ENCODE measurements at regions not wholly inside any gene's neighbourhood (a gene's known extent, or its start where the extent isn't known, plus 50 kb on each side); places are given as distances from the start of the nearest gene placed in this dataset.
A peak's percentile ranks its signal among the peaks of the same experiment; 100 is the strongest.
"Not testable (repeated sequence)": the region's sequence is repeated elsewhere in the genome, so short reads cannot be mapped to it uniquely, and the experiment has no call there.

GRCh38 chr2:20499387-20499786 is 52.5 kb downstream of the RHOB start:
- no peak for DNase-seq (ENCODE audit: low read depth)

DNA sequence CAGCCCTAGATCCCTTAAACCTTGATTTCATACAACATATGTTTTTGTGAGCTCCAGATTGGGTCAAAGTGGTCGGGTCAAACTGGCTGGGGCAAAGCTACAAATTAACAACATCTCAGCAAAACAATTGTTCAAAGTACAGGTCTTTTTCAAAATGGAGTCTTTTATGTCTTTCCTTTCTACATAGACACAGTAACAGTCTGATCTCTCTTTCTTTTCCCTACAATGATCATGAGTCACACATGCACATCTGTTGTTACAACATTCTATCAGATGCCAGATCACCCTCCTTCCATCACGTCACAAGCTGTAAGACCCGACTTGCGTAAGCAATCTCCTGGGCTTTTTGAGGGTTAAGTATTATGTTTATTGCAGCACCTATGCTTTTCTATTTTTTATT is 55.1 kb downstream of the RHOB start:
- DNase-seq (ENCODE audit: low read depth): peak; percentile 29

- not testable (repeated sequence) for DNase-seq (ENCODE audit: low read depth)
Measured at GRCh38 chr2:20502496-20502895, 55.6 kb downstream of the RHOB start.

- DNase-seq (ENCODE audit: low read depth): no peak
Measured at GRCh38 chr2:20504174-20504573, 57.3 kb downstream of the RHOB start.

DNA sequence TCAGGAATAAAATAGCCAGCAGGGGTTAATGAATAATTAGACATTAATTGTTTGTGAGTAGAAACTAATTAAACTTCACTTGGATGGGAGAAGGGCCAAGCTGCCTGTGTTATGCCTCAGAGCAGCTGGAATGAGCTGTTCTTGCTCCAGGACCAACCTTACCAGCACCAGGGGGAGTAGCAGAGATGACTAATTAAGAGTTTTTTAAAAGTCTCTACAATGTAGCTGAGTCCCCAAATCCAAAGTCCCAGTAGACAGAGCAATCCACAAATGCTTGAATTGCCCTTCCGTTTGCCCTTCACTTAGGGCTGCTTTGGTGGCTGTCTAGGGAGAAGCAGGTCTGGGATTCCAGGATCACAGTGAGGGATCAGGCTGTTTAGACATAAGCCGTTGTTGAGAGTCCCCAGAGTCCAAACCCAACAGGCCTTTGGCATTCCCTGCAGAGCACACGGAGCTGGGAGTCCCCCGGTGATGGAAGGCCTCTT is 59.4 kb downstream of the RHOB start:
- no peak for DNase-seq (ENCODE audit: low read depth)

DNA sequence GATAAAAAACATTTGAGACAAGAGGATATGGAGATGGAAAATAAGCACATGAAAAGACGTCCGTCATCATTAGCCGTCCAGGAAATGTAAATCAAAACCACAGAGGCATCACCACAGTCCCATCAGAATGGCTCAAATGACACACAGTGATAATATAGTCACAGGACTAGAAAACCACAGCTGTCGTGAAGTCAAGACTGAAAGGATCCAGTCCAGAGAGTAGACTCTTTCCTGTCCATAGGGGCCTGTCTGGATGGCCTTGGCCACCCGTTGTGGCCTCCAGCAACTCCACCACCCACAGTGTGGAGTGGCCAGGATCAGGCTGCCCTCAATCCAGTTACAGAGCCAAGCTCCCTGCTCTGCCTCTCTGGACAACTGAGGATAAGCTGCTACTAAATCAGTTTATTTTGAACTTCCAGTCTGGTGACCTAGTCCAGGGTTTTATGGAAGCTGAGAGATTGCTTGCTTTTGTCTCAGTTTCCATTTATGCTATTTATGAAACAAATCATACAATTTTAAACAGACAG is 60.4 kb downstream of the RHOB start:
- no peak for DNase-seq (ENCODE audit: low read depth)

- DNase-seq (ENCODE audit: low read depth): no peak
Measured at GRCh38 chr2:20507711-20508110, 60.8 kb downstream of the RHOB start.

DNA sequence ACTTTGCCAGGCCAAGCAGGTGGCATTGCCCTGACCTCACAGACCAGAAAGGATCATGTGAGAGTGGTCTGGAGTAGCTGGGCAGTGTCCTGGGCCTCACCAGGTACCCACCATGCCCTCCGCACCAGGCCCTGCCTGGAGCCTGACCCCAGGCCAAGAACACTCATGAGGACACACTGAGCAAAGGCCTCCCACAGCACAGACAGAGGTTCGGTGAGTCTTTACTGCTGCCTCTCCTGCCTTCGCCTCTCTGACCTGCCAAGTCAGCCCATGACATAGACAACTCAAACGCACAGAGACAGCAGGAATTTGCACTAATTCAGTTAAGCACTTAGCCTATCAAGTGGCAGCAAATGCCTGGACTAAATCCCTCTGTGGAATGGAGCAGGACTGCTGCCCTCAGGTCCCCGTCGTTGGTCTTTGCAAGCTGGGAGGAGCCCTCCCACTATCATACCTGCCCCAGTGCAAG is 62.5 kb downstream of the RHOB start:
- no peak for DNase-seq (ENCODE audit: low read depth)

DNA sequence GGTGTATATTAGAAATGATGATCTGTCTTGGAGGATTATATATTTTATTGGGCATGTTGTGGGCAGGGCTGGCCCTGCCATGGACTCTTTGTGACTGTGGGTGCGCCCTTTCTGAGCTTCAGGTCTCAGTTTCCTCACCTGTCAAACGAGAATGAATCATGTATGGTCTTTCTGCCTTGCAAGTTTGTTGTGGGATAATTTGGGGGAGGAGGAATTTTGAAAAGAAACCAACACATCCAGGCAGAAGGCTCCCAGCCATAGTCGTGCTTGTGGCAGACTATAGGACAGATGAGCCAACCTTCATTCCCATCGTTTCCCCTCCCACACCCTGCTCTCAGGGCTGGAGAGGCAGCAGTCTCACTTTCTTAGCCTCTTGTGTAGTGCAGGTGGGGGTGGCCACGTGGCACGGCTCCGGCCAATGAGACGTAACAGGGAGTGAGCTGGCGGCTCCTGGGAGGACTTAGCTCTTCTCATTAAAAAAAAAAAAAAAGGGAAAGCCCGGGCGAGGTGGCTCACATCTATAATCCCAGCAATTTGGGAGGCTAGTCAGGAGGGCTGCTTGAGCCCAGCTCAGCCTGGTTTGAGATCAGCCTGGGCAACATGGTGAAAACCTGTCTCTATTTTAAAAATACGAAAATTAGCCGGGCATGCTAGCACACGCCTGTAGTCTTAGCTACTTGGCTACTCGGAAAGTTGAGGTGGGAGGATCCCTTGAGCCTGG is 63.1 kb downstream of the RHOB start:
- DNase-seq (ENCODE audit: low read depth): no peak

GRCh38 chr2:20511130-20511529 is 64.3 kb downstream of the RHOB start:
- DNase-seq (ENCODE audit: low read depth): no peak

DNA sequence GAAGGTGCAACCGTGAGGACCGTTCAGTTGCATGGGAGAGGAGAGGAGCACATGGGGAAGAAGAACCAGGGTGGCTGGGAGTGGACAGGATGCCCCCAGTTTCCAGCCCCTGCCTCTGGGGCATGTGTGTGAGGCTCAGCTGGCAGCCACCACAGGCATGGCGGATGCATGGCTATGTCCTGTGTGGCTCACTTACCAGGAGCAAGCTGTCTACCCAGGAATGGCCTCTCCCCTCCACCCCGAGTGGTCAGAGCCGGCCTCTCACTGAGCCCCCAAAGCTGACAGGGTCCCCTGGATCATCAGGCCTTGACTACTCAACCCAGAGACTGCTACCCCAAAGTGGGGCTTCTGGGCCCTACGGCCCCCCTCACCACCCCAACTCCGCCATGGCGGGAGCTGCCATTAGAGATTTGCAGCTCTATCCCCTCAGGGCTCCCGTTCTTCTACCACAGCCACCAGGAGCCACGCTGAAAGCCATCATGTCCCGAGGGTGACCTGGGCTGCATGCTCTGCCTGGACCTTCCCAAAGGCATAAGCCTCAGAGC is 65.3 kb downstream of the RHOB start:
- DNase-seq (ENCODE audit: low read depth): no peak

GRCh38 chr2:20513946-20514345 is 67.1 kb downstream of the RHOB start:
- no peak for DNase-seq (ENCODE audit: low read depth)

GRCh38 chr2:20514596-20515269 is 67.9 kb downstream of the RHOB start:
- DNase-seq (ENCODE audit: low read depth): peak; percentile 89

DNA sequence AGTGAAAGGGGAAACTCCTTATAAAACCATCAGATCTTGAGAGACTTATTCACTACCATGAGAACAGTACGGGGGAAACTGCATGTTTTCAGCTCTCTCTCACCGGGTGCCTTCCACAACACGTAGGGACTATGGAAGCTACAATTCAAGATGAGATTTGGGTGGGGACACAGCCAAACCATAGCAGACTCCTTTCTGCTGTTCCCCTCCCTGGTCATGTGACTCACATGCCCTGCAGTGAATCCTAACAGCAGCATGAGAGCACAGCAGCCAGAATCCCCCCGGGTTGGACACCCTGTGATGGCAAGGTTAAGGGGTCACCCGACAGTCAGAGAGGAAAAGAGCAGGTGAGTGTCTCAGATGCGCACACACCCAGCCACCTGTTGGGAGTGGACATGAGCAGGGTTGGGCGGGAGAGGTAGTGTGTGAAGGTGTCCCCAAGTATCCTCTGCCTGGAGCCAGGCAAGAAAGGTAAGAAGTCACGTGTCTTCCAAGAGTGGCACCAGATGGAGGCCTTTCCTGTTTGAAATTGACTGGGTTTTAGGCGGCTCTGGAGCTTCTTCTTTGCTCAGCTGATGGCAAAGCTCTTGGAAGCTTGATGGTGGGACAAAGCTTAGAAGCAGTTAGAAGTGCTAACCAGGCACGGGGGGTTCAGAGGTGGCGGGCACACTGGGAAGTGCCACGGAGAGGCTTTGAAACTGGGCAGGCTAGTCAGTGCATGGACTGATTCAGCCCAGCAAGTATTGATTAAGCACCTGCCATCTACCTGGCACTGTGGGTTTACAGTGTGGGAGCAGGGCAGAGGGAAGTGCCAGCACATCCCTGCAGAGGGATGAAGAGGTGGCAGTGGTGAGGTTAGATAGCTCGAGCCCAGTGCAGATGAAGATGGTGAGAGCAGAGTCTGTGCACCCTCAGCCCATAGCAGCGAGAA is 68.7 kb downstream of the RHOB start:
- no peak for DNase-seq (ENCODE audit: low read depth)

DNA sequence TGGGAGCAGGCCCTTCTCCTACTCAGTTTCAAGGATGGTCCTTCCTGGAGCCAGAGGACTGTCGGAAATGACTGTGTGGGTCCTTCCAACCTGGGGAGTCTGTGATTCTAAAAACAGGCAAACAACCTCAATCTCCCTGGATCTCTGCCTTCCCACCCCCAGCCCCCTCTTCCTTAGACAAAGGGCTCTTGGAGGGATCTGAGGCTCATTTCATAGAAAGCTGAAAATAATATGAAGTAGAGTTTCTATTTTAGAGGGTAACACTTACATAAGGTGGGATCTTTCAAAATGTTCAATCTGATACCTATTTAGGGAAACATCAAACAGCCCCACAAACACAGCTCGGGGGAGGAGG is 69.4 kb downstream of the RHOB start:
- DNase-seq (ENCODE audit: low read depth): no peak

GRCh38 chr2:20516646-20517341 is 69.9 kb downstream of the RHOB start:
- DNase-seq (ENCODE audit: low read depth): no peak

DNA sequence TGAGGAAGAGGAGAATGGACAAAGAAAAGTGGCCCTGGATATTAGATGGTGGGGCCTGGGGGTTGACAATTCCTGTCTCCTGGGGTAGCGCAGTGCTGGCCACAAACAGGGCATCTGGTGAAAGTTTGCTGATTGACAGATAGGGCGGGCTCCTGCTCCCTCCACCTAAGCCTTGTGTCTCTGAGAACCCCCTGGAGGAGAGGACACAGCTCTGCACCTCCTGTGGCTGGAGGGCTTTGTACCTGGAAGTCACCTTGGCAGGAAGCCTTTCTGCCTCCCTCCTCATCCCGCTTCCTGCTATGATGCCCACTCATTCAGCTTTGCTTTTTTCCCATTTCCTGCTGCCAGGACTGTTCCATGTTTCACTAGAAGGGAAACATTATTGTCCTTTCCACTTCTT is 72.4 kb downstream of the RHOB start:
- DNase-seq (ENCODE audit: low read depth): no peak

DNA sequence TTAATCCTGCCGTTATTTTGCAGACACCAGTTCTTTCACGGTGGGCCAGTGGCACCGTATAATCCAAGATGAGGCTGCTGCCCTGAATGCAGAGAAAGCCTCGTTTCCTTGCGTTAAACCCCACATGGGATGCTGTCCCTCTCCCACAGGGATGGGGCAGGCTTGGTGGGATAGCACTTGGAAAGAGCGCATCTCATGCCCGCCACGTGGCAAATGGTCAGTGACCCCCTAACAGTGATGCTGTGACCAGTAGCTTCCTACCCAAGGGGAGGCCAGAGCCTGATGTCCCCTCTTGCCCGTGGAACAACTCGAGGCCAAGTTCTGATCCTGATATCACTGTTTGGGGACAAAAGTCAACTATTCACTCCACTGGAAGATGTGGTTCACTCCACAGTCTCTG is 73.3 kb downstream of the RHOB start:
- DNase-seq (ENCODE audit: low read depth): no peak

GRCh38 chr2:20521193-20521592 is 74.3 kb downstream of the RHOB start:
- no peak for DNase-seq (ENCODE audit: low read depth)

DNA sequence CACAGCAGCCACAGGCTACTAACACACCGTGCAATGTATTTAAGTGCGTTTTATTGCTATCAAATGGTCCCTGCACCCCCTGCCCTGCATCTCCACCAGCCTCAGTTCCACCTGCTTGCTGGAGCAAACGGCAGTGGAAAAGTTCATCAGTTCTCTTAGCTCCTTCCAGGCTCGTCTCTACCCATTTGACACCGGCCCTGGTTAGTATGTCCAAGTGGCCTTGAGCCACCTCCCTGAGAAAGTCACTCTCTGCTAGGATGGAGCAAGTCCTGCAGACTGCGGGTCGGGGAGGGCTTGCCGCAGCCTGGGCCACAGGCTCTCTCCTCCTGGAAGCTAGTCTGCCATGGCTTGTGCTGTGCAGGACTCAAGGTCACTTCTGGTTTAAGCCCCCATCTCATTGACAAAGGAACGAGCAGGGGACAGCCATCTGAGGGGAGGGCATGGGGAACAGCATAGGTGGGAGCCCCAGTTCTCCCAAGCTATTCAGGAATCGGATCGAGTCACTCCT is 74.9 kb downstream of the RHOB start:
- no peak for DNase-seq (ENCODE audit: low read depth)

Data from HS-27A (cell line).